ENCODE measurements at regions not wholly inside any gene's neighbourhood (a gene's known extent, or its start where the extent isn't known, plus 50 kb on each side); places are given as distances from the start of the nearest gene placed in this dataset.
A peak's percentile ranks its signal among the peaks of the same experiment; 100 is the strongest.

- Histone ChIP-seq H3K36me3 (ENCODE audit: control insufficient read depth in 2 of 2, insufficient read depth in 2 of 2, low read length in 2 of 2) (no peaks in the 10 kb centered on the region), H3K9ac (ENCODE audit: low read length in 2 of 2) (no peak overlapping the region), H3K9me3 (ENCODE audit: control insufficient read depth in 2 of 2, low read length in 2 of 2) (no peaks in the 10 kb centered on the region), H3K4me1 (ENCODE audit: control insufficient read depth, insufficient read depth, low read length) (peaks cover 10% of the 10 kb centered on the region), H3K4me3 (ENCODE audit: low read length in 2 of 2) (no peak overlapping the region), H3K27me3 (ENCODE audit: control insufficient read depth in 1 of 2, insufficient read depth in 2 of 2, low read length in 2 of 2) (no peaks in the 10 kb centered on the region), H3K27ac (ENCODE audit: low read length) (no peak overlapping the region)
These were observed 121.8 kb upstream of the CAV2 start for GRCh38 chr7:116377721-116378120.

- Histone ChIP-seq H3K9ac (ENCODE audit: low read length in 2 of 2) (peak overlapping the region in 1 of 2 donors; percentile 30), H3K9me3 (ENCODE audit: control insufficient read depth in 2 of 2, low read length in 2 of 2) (no peaks in the 10 kb centered on the region), H3K4me3 (ENCODE audit: low read length in 2 of 2) (no peak overlapping the region), H3K36me3 (ENCODE audit: control insufficient read depth in 2 of 2, insufficient read depth in 2 of 2, low read length in 2 of 2) (no peaks in the 10 kb centered on the region), H3K27me3 (ENCODE audit: control insufficient read depth in 1 of 2, insufficient read depth in 2 of 2, low read length in 2 of 2) (no peaks in the 10 kb centered on the region), H3K4me1 (ENCODE audit: control insufficient read depth, insufficient read depth, low read length) (peaks cover 10% of the 10 kb centered on the region), H3K27ac (ENCODE audit: low read length) (no peak overlapping the region)
These were observed 119.5 kb upstream of the CAV2 start for GRCh38 chr7:116380025-116380424.

DNA sequence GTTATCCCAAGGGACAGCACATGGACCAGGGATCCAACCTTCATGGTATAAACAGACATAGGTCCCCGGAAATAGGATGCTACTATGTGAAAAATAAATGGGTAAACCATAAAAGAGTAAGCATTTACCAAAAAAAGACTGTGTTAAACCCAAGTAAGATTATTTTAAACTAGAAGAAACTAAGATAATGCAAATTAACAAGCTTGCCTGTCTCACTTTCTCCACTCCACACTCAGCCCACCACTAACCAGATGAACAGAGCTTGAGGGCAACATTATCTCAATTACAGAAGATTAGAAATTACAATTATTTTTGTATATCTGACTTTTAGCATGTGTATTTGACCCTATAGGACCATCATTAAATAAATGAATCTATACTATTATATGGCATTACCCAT is 117.2 kb upstream of the CAV2 start:
- Histone ChIP-seq H3K4me1 (ENCODE audit: control insufficient read depth, insufficient read depth, low read length) (peaks cover 10% of the 10 kb centered on the region), H3K36me3 (ENCODE audit: control insufficient read depth in 2 of 2, insufficient read depth in 2 of 2, low read length in 2 of 2) (no peaks in the 10 kb centered on the region), H3K9me3 (ENCODE audit: control insufficient read depth in 2 of 2, low read length in 2 of 2) (no peaks in the 10 kb centered on the region), H3K27ac (ENCODE audit: low read length) (no peak overlapping the region), H3K4me3 (ENCODE audit: low read length in 2 of 2) (no peak overlapping the region), H3K27me3 (ENCODE audit: control insufficient read depth in 1 of 2, insufficient read depth in 2 of 2, low read length in 2 of 2) (no peaks in the 10 kb centered on the region), H3K9ac (ENCODE audit: low read length in 2 of 2) (no peak overlapping the region)

- Histone ChIP-seq H3K27ac (ENCODE audit: low read length) (no peak overlapping the region), H3K36me3 (ENCODE audit: control insufficient read depth in 2 of 2, insufficient read depth in 2 of 2, low read length in 2 of 2) (no peaks in the 10 kb centered on the region), H3K4me1 (ENCODE audit: control insufficient read depth, insufficient read depth, low read length) (peaks cover 2% of the 10 kb centered on the region), H3K4me3 (ENCODE audit: low read length in 2 of 2) (no peak overlapping the region), H3K9ac (ENCODE audit: low read length in 2 of 2) (no peak overlapping the region), H3K9me3 (ENCODE audit: control insufficient read depth in 2 of 2, low read length in 2 of 2) (no peaks in the 10 kb centered on the region), H3K27me3 (ENCODE audit: control insufficient read depth in 1 of 2, insufficient read depth in 2 of 2, low read length in 2 of 2) (no peaks in the 10 kb centered on the region)
These were observed 114.5 kb upstream of the CAV2 start for GRCh38 chr7:116384936-116385635.

DNA sequence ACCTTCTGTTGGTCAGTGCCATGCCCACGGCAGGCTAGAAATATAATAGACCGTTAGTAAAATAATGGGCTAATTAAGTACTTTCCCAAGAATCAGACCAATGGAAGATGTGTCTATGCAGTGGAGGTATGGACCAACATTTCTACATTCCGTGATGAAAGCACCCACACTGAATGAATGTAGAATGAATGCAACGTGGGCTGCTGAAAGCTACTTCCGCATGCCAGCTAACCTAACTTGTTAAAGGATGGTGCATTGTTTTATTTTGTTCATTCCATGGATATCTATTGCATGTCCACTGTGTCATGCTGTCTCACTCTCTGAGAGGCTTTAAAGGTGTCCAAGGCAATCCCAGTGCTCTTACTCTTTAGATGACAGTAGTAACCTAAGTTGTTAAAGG is 112.9 kb upstream of the CAV2 start:
- Histone ChIP-seq H3K9ac (ENCODE audit: low read length in 2 of 2) (no peak overlapping the region), H3K36me3 (ENCODE audit: control insufficient read depth in 2 of 2, insufficient read depth in 2 of 2, low read length in 2 of 2) (no peaks in the 10 kb centered on the region), H3K27ac (ENCODE audit: low read length) (no peak overlapping the region), H3K9me3 (ENCODE audit: control insufficient read depth in 2 of 2, low read length in 2 of 2) (no peaks in the 10 kb centered on the region), H3K4me1 (ENCODE audit: control insufficient read depth, insufficient read depth, low read length) (no peaks in the 10 kb centered on the region), H3K4me3 (ENCODE audit: low read length in 2 of 2) (no peak overlapping the region), H3K27me3 (ENCODE audit: control insufficient read depth in 1 of 2, insufficient read depth in 2 of 2, low read length in 2 of 2) (no peaks in the 10 kb centered on the region)

DNA sequence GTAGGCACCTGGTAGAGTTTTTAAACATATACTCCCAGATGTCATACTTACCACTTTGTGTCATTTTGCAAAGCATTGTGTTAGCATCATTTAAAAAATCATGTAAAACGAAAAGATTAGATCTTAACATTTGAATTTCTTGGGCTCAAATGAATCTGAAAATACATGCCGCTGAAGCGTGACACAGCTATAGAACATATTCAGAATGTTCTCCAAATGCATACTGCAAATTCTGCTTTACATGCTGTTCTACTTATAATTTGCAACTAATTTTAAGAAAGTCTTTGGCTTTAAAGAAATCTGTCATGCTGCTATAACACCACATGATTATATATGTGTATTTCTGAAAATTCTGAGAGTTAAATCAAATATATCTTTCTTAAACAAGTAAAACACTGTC is 109.2 kb upstream of the CAV2 start:
- no peak overlapping the region for H3K4me3 ChIP-seq (ENCODE audit: low read length in 2 of 2)
- no peaks in the 10 kb centered on the region for H3K9me3 ChIP-seq (ENCODE audit: control insufficient read depth in 2 of 2, low read length in 2 of 2)
- H3K36me3 ChIP-seq (ENCODE audit: control insufficient read depth in 2 of 2, insufficient read depth in 2 of 2, low read length in 2 of 2), result no peaks in the 10 kb centered on the region
- H3K27ac ChIP-seq (ENCODE audit: low read length), result no peak overlapping the region
- no peak overlapping the region for H3K9ac ChIP-seq (ENCODE audit: low read length in 2 of 2)
- H3K4me1 ChIP-seq (ENCODE audit: control insufficient read depth, insufficient read depth, low read length), result no peaks in the 10 kb centered on the region
- H3K27me3 ChIP-seq (ENCODE audit: control insufficient read depth in 1 of 2, insufficient read depth in 2 of 2, low read length in 2 of 2), result no peaks in the 10 kb centered on the region

- Histone ChIP-seq H3K36me3 (ENCODE audit: control insufficient read depth in 2 of 2, insufficient read depth in 2 of 2, low read length in 2 of 2) (no peaks in the 10 kb centered on the region), H3K4me3 (ENCODE audit: low read length in 2 of 2) (no peak overlapping the region), H3K9ac (ENCODE audit: low read length in 2 of 2) (no peak overlapping the region), H3K27me3 (ENCODE audit: control insufficient read depth in 1 of 2, insufficient read depth in 2 of 2, low read length in 2 of 2) (no peaks in the 10 kb centered on the region), H3K4me1 (ENCODE audit: control insufficient read depth, insufficient read depth, low read length) (no peaks in the 10 kb centered on the region), H3K27ac (ENCODE audit: low read length) (no peak overlapping the region), H3K9me3 (ENCODE audit: control insufficient read depth in 2 of 2, low read length in 2 of 2) (no peaks in the 10 kb centered on the region)
These were observed 106.7 kb upstream of the CAV2 start for GRCh38 chr7:116392806-116393205.

GRCh38 chr7:116393654-116394053 is 105.9 kb upstream of the CAV2 start:
- no peaks in the 10 kb centered on the region for H3K36me3 ChIP-seq (ENCODE audit: control insufficient read depth in 2 of 2, insufficient read depth in 2 of 2, low read length in 2 of 2)
- no peak overlapping the region for H3K9ac ChIP-seq (ENCODE audit: low read length in 2 of 2)
- H3K4me1 ChIP-seq (ENCODE audit: control insufficient read depth, insufficient read depth, low read length), result no peaks in the 10 kb centered on the region
- no peak overlapping the region for H3K4me3 ChIP-seq (ENCODE audit: low read length in 2 of 2)
- H3K9me3 ChIP-seq (ENCODE audit: control insufficient read depth in 2 of 2, low read length in 2 of 2), result no peaks in the 10 kb centered on the region
- no peak overlapping the region for H3K27ac ChIP-seq (ENCODE audit: low read length)
- no peaks in the 10 kb centered on the region for H3K27me3 ChIP-seq (ENCODE audit: control insufficient read depth in 1 of 2, insufficient read depth in 2 of 2, low read length in 2 of 2)

GRCh38 chr7:116394106-116394505 is 105.4 kb upstream of the CAV2 start:
- Histone ChIP-seq H3K36me3 (ENCODE audit: control insufficient read depth in 2 of 2, insufficient read depth in 2 of 2, low read length in 2 of 2) (no peaks in the 10 kb centered on the region), H3K27ac (ENCODE audit: low read length) (no peak overlapping the region), H3K4me1 (ENCODE audit: control insufficient read depth, insufficient read depth, low read length) (no peaks in the 10 kb centered on the region), H3K27me3 (ENCODE audit: control insufficient read depth in 1 of 2, insufficient read depth in 2 of 2, low read length in 2 of 2) (no peaks in the 10 kb centered on the region), H3K4me3 (ENCODE audit: low read length in 2 of 2) (no peak overlapping the region), H3K9me3 (ENCODE audit: control insufficient read depth in 2 of 2, low read length in 2 of 2) (no peaks in the 10 kb centered on the region), H3K9ac (ENCODE audit: low read length in 2 of 2) (no peak overlapping the region)

DNA sequence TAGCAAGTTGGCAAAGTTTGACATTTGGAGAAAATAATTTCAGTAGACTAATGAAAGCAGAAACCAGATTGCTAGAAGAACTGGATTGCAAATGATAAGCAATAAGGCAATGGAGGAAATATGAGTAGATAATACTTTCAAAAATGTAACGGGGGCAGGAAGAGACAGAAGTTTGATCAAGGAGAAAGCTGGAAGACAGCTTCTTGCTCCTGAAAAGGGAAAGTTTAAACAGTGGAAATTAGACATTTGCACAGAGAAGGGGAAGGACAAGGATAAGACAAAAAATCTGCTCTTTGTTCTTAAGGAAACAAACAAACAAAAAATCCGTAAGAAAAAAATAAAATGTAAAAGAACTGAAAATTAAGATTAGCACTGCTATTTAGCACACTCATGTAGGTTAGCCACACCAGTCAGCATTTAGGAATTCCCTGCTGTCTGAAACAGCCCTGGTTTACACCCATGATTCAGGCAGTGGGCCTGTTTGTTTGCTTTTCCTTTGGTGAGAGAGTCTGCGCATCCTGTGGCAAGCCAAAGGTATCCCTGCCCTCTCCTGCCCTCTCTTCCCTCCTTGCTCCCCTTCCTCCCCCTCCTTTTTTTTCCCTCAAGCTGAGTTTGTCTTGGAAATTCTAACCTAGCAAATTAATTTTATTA is 104.3 kb upstream of the CAV2 start:
- Histone ChIP-seq H3K4me1 (ENCODE audit: control insufficient read depth, insufficient read depth, low read length) (no peaks in the 10 kb centered on the region), H3K27ac (ENCODE audit: low read length) (no peak overlapping the region), H3K27me3 (ENCODE audit: control insufficient read depth in 1 of 2, insufficient read depth in 2 of 2, low read length in 2 of 2) (no peaks in the 10 kb centered on the region), H3K36me3 (ENCODE audit: control insufficient read depth in 2 of 2, insufficient read depth in 2 of 2, low read length in 2 of 2) (no peaks in the 10 kb centered on the region), H3K4me3 (ENCODE audit: low read length in 2 of 2) (no peak overlapping the region), H3K9ac (ENCODE audit: low read length in 2 of 2) (no peak overlapping the region), H3K9me3 (ENCODE audit: control insufficient read depth in 2 of 2, low read length in 2 of 2) (no peaks in the 10 kb centered on the region)

- H3K27me3 ChIP-seq (ENCODE audit: control insufficient read depth in 1 of 2, insufficient read depth in 2 of 2, low read length in 2 of 2), result no peaks in the 10 kb centered on the region
- H3K4me1 ChIP-seq (ENCODE audit: control insufficient read depth, insufficient read depth, low read length), result no peaks in the 10 kb centered on the region
- no peak overlapping the region for H3K27ac ChIP-seq (ENCODE audit: low read length)
- H3K36me3 ChIP-seq (ENCODE audit: control insufficient read depth in 2 of 2, insufficient read depth in 2 of 2, low read length in 2 of 2), result no peaks in the 10 kb centered on the region
- H3K9me3 ChIP-seq (ENCODE audit: control insufficient read depth in 2 of 2, low read length in 2 of 2), result no peaks in the 10 kb centered on the region
- H3K9ac ChIP-seq (ENCODE audit: low read length in 2 of 2), result no peak overlapping the region
- no peak overlapping the region for H3K4me3 ChIP-seq (ENCODE audit: low read length in 2 of 2)
These were observed 100.9 kb upstream of the CAV2 start for GRCh38 chr7:116398672-116399071.

All from stomach smooth muscle (tissue), 2 donors.